Sigmoid colon (tissue), 4 donors: ENCODE measurements at regions not wholly inside any gene's neighbourhood (a gene's known extent, or its start where the extent isn't known, plus 50 kb on each side); places are given as distances from the start of the nearest gene placed in this dataset.

Experiments used
- EP300 ChIP-seq, 4 donors: sonication (generic); formaldehyde crosslinking; IDR thresholded peaks; one replicate each; pipeline ENCODE4 v1.6.1; 2017; ENCODE audit warnings: antibody characterized with exemption in 4 of 4
- POLR2A ChIP-seq, 2 donors: fragments of 450-650 bp; IDR thresholded peaks; one replicate each; pipeline ENCODE4 v1.6.1; 2016; ENCODE audit warnings: antibody characterized with exemption in 2 of 2, mild to moderate bottlenecking in 2 of 2, moderate library complexity in 2 of 2
- TF ChIP-seq, protein P1 (sequence below), 4 experiments: fragments of 450-650 bp in 3 of 4; fragments of 200-600 bp in 1 of 4; IDR thresholded peaks; one replicate each; pipeline ENCODE4 v1.5.1; 2016 to 2019; ENCODE audit warnings: antibody characterized with exemption in 4 of 4, mild to moderate bottlenecking in 3 of 4, moderate library complexity in 2 of 4

DNA sequence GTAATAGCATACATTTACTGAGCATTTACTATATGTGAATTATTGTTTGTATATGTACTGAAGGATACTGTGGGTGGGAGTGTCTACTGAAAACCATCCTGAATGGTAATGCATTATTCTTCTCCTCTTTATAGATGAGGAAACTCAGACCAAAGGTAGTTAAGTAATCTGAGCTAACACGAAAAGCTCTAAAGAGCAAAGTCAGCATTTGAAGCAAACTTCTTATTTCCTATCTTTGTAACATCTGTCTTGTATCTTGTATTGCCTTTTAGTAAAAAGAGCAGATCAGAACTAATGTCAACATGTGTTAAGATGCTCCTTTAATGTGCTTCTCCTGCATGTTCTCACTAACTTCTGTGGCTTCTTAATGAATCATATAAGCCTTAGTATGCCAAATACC is 382.8 kb upstream of the NXPH2 start:
- TF ChIP-seq, protein P1, sequence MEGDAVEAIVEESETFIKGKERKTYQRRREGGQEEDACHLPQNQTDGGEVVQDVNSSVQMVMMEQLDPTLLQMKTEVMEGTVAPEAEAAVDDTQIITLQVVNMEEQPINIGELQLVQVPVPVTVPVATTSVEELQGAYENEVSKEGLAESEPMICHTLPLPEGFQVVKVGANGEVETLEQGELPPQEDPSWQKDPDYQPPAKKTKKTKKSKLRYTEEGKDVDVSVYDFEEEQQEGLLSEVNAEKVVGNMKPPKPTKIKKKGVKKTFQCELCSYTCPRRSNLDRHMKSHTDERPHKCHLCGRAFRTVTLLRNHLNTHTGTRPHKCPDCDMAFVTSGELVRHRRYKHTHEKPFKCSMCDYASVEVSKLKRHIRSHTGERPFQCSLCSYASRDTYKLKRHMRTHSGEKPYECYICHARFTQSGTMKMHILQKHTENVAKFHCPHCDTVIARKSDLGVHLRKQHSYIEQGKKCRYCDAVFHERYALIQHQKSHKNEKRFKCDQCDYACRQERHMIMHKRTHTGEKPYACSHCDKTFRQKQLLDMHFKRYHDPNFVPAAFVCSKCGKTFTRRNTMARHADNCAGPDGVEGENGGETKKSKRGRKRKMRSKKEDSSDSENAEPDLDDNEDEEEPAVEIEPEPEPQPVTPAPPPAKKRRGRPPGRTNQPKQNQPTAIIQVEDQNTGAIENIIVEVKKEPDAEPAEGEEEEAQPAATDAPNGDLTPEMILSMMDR (IDR thresholded peaks at IDR 0.05) = no peak
- TF ChIP-seq POLR2A (IDR thresholded peaks at IDR 0.05) = no peak
- no peak for TF ChIP-seq EP300 (IDR thresholded peaks at IDR 0.05)
